Stomach (tissue), 4 donors: ENCODE measurements at regions not wholly inside any gene's neighbourhood (a gene's known extent, or its start where the extent isn't known, plus 50 kb on each side); places are given as distances from the start of the nearest gene placed in this dataset.

ENCODE experiments used
- EP300 ChIP-seq: sonication (generic); formaldehyde crosslinking; IDR thresholded peaks from one replicate; pipeline ENCODE4 v1.6.1; 2017; ENCODE audit warnings: antibody characterized with exemption
- POLR2A ChIP-seq, 4 donors: fragments of 450-650 bp; IDR thresholded peaks; one replicate each; pipeline ENCODE4 v1.6.1; 2016; ENCODE audit warnings: antibody characterized with exemption in 4 of 4, control low read depth in 2 of 4, mild to moderate bottlenecking in 1 of 4, moderate library complexity in 1 of 4
- POLR2AphosphoS5 ChIP-seq, 3 donors: sonication (generic); formaldehyde crosslinking; IDR thresholded peaks; one replicate each; pipeline ENCODE4 v1.6.1; 2016; ENCODE audit warnings: antibody characterized with exemption in 3 of 3
- TF ChIP-seq, protein P1 (sequence below), 7 experiments: fragments of 450-650 bp in 4 of 7; fragments of 200-600 bp in 3 of 7; sonication (generic) in 3 of 7; IDR thresholded peaks; one replicate each; pipeline ENCODE4 v1.5.1; 2016 to 2019; ENCODE audit warnings: antibody characterized with exemption in 7 of 7, control low read depth in 2 of 7, mild to moderate bottlenecking in 1 of 7

- TF ChIP-seq, protein P1, sequence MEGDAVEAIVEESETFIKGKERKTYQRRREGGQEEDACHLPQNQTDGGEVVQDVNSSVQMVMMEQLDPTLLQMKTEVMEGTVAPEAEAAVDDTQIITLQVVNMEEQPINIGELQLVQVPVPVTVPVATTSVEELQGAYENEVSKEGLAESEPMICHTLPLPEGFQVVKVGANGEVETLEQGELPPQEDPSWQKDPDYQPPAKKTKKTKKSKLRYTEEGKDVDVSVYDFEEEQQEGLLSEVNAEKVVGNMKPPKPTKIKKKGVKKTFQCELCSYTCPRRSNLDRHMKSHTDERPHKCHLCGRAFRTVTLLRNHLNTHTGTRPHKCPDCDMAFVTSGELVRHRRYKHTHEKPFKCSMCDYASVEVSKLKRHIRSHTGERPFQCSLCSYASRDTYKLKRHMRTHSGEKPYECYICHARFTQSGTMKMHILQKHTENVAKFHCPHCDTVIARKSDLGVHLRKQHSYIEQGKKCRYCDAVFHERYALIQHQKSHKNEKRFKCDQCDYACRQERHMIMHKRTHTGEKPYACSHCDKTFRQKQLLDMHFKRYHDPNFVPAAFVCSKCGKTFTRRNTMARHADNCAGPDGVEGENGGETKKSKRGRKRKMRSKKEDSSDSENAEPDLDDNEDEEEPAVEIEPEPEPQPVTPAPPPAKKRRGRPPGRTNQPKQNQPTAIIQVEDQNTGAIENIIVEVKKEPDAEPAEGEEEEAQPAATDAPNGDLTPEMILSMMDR (IDR thresholded peaks at IDR 0.05), result no peak
- TF ChIP-seq POLR2AphosphoS5 (IDR thresholded peaks at IDR 0.05) (no peak), POLR2A (IDR thresholded peaks at IDR 0.05) (no peak), EP300 (no peak)
These were observed 189.2 kb downstream of the URI1 start for GRCh38 chr19:30131246-30131645.
